CD4-positive, alpha-beta memory T cell (primary cell): ENCODE measurements at regions not wholly inside any gene's neighbourhood (a gene's known extent, or its start where the extent isn't known, plus 50 kb on each side); places are given as distances from the start of the nearest gene placed in this dataset.

ENCODE experiments used
- CTCF ChIA-PET: fragments of 350-600 bp; sonication (Branson Sonifier 250); formaldehyde crosslinking; loops from one replicate; lab custom pipeline; 2021; ENCODE audit warnings: inconsistent platforms; ENCODE audit not compliant: partially characterized antibody; lab: Charles Lee
- POLR2A ChIA-PET: fragments of 350-600 bp; sonication (Branson Sonifier 250); formaldehyde crosslinking; loops from one replicate; lab custom pipeline; 2021; ENCODE audit not compliant: partially characterized antibody; lab: Charles Lee
- DNase-seq, 5 donors: peaks; one replicate each; pipeline versions ENCODE4 v3.0.0 to v3.0.0-alpha.2; 2020 to 2022; ENCODE audit warnings: mixed read lengths in 1 of 5
- H3K27ac ChIP-seq: one replicate; pipeline ENCODE4 v1.7.0; 2013; ENCODE audit warnings: low read depth, low read length
- H3K27me3 ChIP-seq: 2 replicates; pipeline ENCODE4 v1.7.0; 2013; ENCODE audit warnings: mild to moderate bottlenecking, low read length, moderate library complexity; ENCODE audit not compliant: insufficient read depth
- H3K36me3 ChIP-seq: 2 replicates; pipeline ENCODE4 v1.7.0; 2013; ENCODE audit warnings: mild to moderate bottlenecking, low read length, moderate library complexity; ENCODE audit not compliant: insufficient read depth
- H3K4me1 ChIP-seq: 2 replicates; pipeline ENCODE4 v1.7.0; 2013; ENCODE audit warnings: mild to moderate bottlenecking, low read length, moderate library complexity; ENCODE audit not compliant: insufficient read depth
- H3K4me3 ChIP-seq, 2 donors: one replicate each; pipeline ENCODE4 v1.7.0; 2013; ENCODE audit warnings: low read length in 2 of 2, mild to moderate bottlenecking in 1 of 2
- H3K9me3 ChIP-seq, 2 donors: one replicate each; pipeline ENCODE4 v1.7.0; 2013; ENCODE audit warnings: low read length in 2 of 2, control low read depth in 1 of 2; ENCODE audit not compliant: control insufficient read depth in 1 of 2
- H3K27ac Mint-ChIP-seq, 7 donors: one replicate each; pipeline ENCODE4 v1.8.0; 2020 to 2021; ENCODE audit warnings: mixed read lengths in 7 of 7, mild to moderate bottlenecking in 6 of 7, inconsistent platforms in 3 of 7, moderate library complexity in 3 of 7
- H3K27me3 Mint-ChIP-seq, 2 donors: one replicate each; pipeline ENCODE4 v1.8.0; 2020 to 2021; ENCODE audit warnings: mixed read lengths in 2 of 2
- H3K36me3 Mint-ChIP-seq, 2 donors: one replicate each; pipeline ENCODE4 v1.8.0; 2020 to 2021; ENCODE audit warnings: mixed read lengths in 2 of 2, inconsistent platforms in 1 of 2, mild to moderate bottlenecking in 1 of 2
- H3K4me1 Mint-ChIP-seq, 4 donors: one replicate each; pipeline ENCODE4 v1.8.0; 2020 to 2021; ENCODE audit warnings: mixed read lengths in 4 of 4, mild to moderate bottlenecking in 1 of 4
- H3K4me3 Mint-ChIP-seq, 8 donors: one replicate each; pipeline ENCODE4 v1.8.0; 2020 to 2021; ENCODE audit warnings: mixed read lengths in 8 of 8, mild to moderate bottlenecking in 7 of 8, moderate library complexity in 6 of 8, inconsistent platforms in 3 of 8
- H3K9me3 Mint-ChIP-seq, 8 donors: one replicate each; pipeline ENCODE4 v1.8.0; 2020 to 2021; ENCODE audit warnings: mixed read lengths in 8 of 8, mild to moderate bottlenecking in 5 of 8, inconsistent platforms in 3 of 8, moderate library complexity in 1 of 8
- intact Hi-C: fragments of 100-400 bp; cut with micrococcal nuclease; formaldehyde crosslinking; loops from one replicate; pipeline ENCODE4 v1.15.1; 2023

- Mint-ChIP-seq H3K9me3 (peaks cover 0 to 18% (median 7%) of the 10 kb centered on the region in 8 donors), H3K27ac (peak overlapping the region in 1 of 7 donors; percentile 10), H3K4me1 (peaks cover 0 to 4% (median 0%) of the 10 kb centered on the region in 4 donors), H3K27me3 (no peaks in the 10 kb centered on the region), H3K36me3 (peaks cover 0 to 4% of the 10 kb centered on the region in 2 donors), H3K4me3 (no peak overlapping the region)
- Histone ChIP-seq H3K27ac (no peak overlapping the region), H3K27me3 (no peaks in the 10 kb centered on the region), H3K4me3 (no peak overlapping the region), H3K9me3 (no peaks in the 10 kb centered on the region), H3K36me3 (no peaks in the 10 kb centered on the region), H3K4me1 (no peaks in the 10 kb centered on the region)
- DNase-seq = no peak
- intact Hi-C loops = no loop called here
- ChIA-PET CTCF (interaction anchor here (1.0 to 1.1 kb wide), 2 partner anchors 8 to 346 kb away, joined by 3 read pairs; no protein-coding TSS in a partner anchor), POLR2A (no interaction called here)
Measured at GRCh38 chr12:14283489-14284144, 81.9 kb upstream of the ATF7IP start.

- no peak overlapping the region for H3K27ac ChIP-seq
- H3K9me3 ChIP-seq = peaks cover 0 to 6% of the 10 kb centered on the region in 2 donors
- no peaks in the 10 kb centered on the region for H3K36me3 ChIP-seq
- no peak for DNase-seq
- Mint-ChIP-seq H3K27ac (peak overlapping the region in 1 of 7 donors; percentile 48), H3K36me3 (peaks cover 0 to 4% of the 10 kb centered on the region in 2 donors), H3K9me3 (peaks cover 0 to 24% (median 11%) of the 10 kb centered on the region in 8 donors), H3K4me1 (peaks cover 0 to 4% (median 0%) of the 10 kb centered on the region in 4 donors), H3K4me3 (no peak overlapping the region), H3K27me3 (no peaks in the 10 kb centered on the region)
- CTCF ChIA-PET = interaction anchor here (1.0 to 1.1 kb wide), 2 partner anchors 9 to 345 kb away, joined by 3 read pairs; no protein-coding TSS in a partner anchor
- no peak overlapping the region for H3K4me3 ChIP-seq
- POLR2A ChIA-PET = no interaction called here
- intact Hi-C loops = no loop called here
- no peaks in the 10 kb centered on the region for H3K27me3 ChIP-seq
- no peaks in the 10 kb centered on the region for H3K4me1 ChIP-seq
Measured at GRCh38 chr12:14284184-14284722, 81.2 kb upstream of the ATF7IP start.

- Mint-ChIP-seq H3K9me3 (peaks cover 0 to 25% (median 11%) of the 10 kb centered on the region in 8 donors), H3K27me3 (no peaks in the 10 kb centered on the region), H3K27ac (no peak overlapping the region), H3K36me3 (no peaks in the 10 kb centered on the region), H3K4me1 (no peaks in the 10 kb centered on the region), H3K4me3 (no peak overlapping the region)
- Histone ChIP-seq H3K27me3 (no peaks in the 10 kb centered on the region), H3K4me3 (no peak overlapping the region), H3K9me3 (peaks cover 0 to 9% of the 10 kb centered on the region in 2 donors), H3K4me1 (no peaks in the 10 kb centered on the region), H3K27ac (no peak overlapping the region), H3K36me3 (no peaks in the 10 kb centered on the region)
- POLR2A ChIA-PET = no interaction called here
- CTCF ChIA-PET = no interaction called here
- intact Hi-C loops = no loop called here
- no peak for DNase-seq
Measured at GRCh38 chr12:14289601-14290000, 75.9 kb upstream of the ATF7IP start.

- H3K27me3 Mint-ChIP-seq = no peaks in the 10 kb centered on the region
- ChIA-PET CTCF (no interaction called here), POLR2A (no interaction called here)
- no peaks in the 10 kb centered on the region for H3K27me3 ChIP-seq
- no peaks in the 10 kb centered on the region for H3K4me1 ChIP-seq
- H3K36me3 ChIP-seq = no peaks in the 10 kb centered on the region
- H3K4me3 ChIP-seq = no peak overlapping the region
- H3K4me1 Mint-ChIP-seq = no peaks in the 10 kb centered on the region
- peaks cover 2 to 5% of the 10 kb centered on the region in 2 donors for H3K36me3 Mint-ChIP-seq
- H3K9me3 ChIP-seq = peaks cover 0 to 9% of the 10 kb centered on the region in 2 donors
- intact Hi-C loops = no loop called here
- no peak overlapping the region for H3K4me3 Mint-ChIP-seq
- no peak for DNase-seq
- no peak overlapping the region for H3K27ac Mint-ChIP-seq
- H3K9me3 Mint-ChIP-seq = peaks cover 0 to 29% (median 15%) of the 10 kb centered on the region in 8 donors
- no peak overlapping the region for H3K27ac ChIP-seq
Measured at GRCh38 chr12:14290951-14291350, 74.5 kb upstream of the ATF7IP start.

- Histone ChIP-seq H3K36me3 (no peaks in the 10 kb centered on the region), H3K4me1 (no peaks in the 10 kb centered on the region), H3K9me3 (no peaks in the 10 kb centered on the region), H3K27ac (no peak overlapping the region), H3K4me3 (no peak overlapping the region), H3K27me3 (no peaks in the 10 kb centered on the region)
- DNase-seq = no peak
- Mint-ChIP-seq H3K4me3 (no peak overlapping the region), H3K9me3 (peaks cover 0 to 32% (median 12%) of the 10 kb centered on the region in 8 donors), H3K27ac (peak overlapping the region in 1 of 7 donors; percentile 13), H3K4me1 (peaks cover 0 to 2% (median under 1%) of the 10 kb centered on the region in 4 donors), H3K27me3 (no peaks in the 10 kb centered on the region), H3K36me3 (peaks cover 2 to 9% of the 10 kb centered on the region in 2 donors)
- intact Hi-C loops = no loop called here
- CTCF ChIA-PET = no interaction called here
- POLR2A ChIA-PET = no interaction called here
Measured at GRCh38 chr12:14303661-14304155, 61.8 kb upstream of the ATF7IP start.

- intact Hi-C loops = no loop called here
- POLR2A ChIA-PET = interaction anchor here (1.1 kb wide), 1 partner anchor 11 kb away, joined by 3 read pairs; no protein-coding TSS in a partner anchor
- H3K36me3 Mint-ChIP-seq = peaks cover 0 to 5% of the 10 kb centered on the region in 2 donors
- no peak overlapping the region for H3K27ac ChIP-seq
- H3K27me3 Mint-ChIP-seq = no peaks in the 10 kb centered on the region
- no peak for DNase-seq
- no peak overlapping the region for H3K4me3 ChIP-seq
- CTCF ChIA-PET = no interaction called here
- peaks cover 0 to 2% (median under 1%) of the 10 kb centered on the region in 4 donors for H3K4me1 Mint-ChIP-seq
- H3K9me3 ChIP-seq = no peaks in the 10 kb centered on the region
- no peak overlapping the region for H3K27ac Mint-ChIP-seq
- H3K9me3 Mint-ChIP-seq = peaks cover 0 to 9% (median 4%) of the 10 kb centered on the region in 8 donors
- no peaks in the 10 kb centered on the region for H3K27me3 ChIP-seq
- H3K4me1 ChIP-seq = no peaks in the 10 kb centered on the region
- no peak overlapping the region for H3K4me3 Mint-ChIP-seq
- H3K36me3 ChIP-seq = no peaks in the 10 kb centered on the region
Measured at GRCh38 chr12:14307004-14307403, 58.5 kb upstream of the ATF7IP start.

- Mint-ChIP-seq H3K36me3 (peaks cover 0 to 5% of the 10 kb centered on the region in 2 donors), H3K4me3 (no peak overlapping the region), H3K27ac (no peak overlapping the region), H3K27me3 (no peaks in the 10 kb centered on the region), H3K4me1 (peaks cover 0 to 2% (median under 1%) of the 10 kb centered on the region in 4 donors), H3K9me3 (peaks cover 0 to 8% (median 4%) of the 10 kb centered on the region in 8 donors)
- Histone ChIP-seq H3K4me3 (no peak overlapping the region), H3K27me3 (no peaks in the 10 kb centered on the region), H3K4me1 (no peaks in the 10 kb centered on the region), H3K27ac (no peak overlapping the region), H3K9me3 (no peaks in the 10 kb centered on the region), H3K36me3 (no peaks in the 10 kb centered on the region)
- CTCF ChIA-PET = no interaction called here
- POLR2A ChIA-PET = no interaction called here
- DNase-seq = no peak
- intact Hi-C loops = no loop called here
Measured at GRCh38 chr12:14308516-14308915, 57.0 kb upstream of the ATF7IP start.
